Fibroblast of pulmonary artery (primary cell): ENCODE measurements at regions not wholly inside any gene's neighbourhood (a gene's known extent, or its start where the extent isn't known, plus 50 kb on each side); places are given as distances from the start of the nearest gene placed in this dataset.

Experiments used
- DNase-seq: peaks from one replicate; pipeline ENCODE4 v3.0.0-alpha.2; 2010; ENCODE audit warnings: low read depth
- H3K4me3 ChIP-seq: replicated peaks from 2 replicates; pipeline ENCODE4 v1.5.1; 2011; ENCODE audit warnings: low read depth, mild to moderate bottlenecking, control low read depth, low read length, moderate library complexity
- CTCF ChIP-seq: IDR thresholded peaks from 2 replicates; pipeline ENCODE4 v1.5.1; 2011; ENCODE audit warnings: mild to moderate bottlenecking, control low read depth, low read length, inconsistent platforms; ENCODE audit errors: missing control alignments

- no peak for TF ChIP-seq CTCF
- no peak for DNase-seq
- H3K4me3 ChIP-seq = no peak overlapping the region
Observed at GRCh38 chr4:14925471-14925870, 76.8 kb upstream of the CPEB2 start.

- TF ChIP-seq CTCF = no peak
- DNase-seq = no peak
- no peak overlapping the region for H3K4me3 ChIP-seq
Observed at GRCh38 chr4:14926368-14926767, 75.9 kb upstream of the CPEB2 start.

- no peak overlapping the region for H3K4me3 ChIP-seq
- no peak for DNase-seq
- no peak for TF ChIP-seq CTCF
Observed at GRCh38 chr4:14928035-14928434, 74.2 kb upstream of the CPEB2 start.

- no peak overlapping the region for H3K4me3 ChIP-seq
- no peak for TF ChIP-seq CTCF
- DNase-seq = no peak
Observed at GRCh38 chr4:14929669-14930068, 72.6 kb upstream of the CPEB2 start.

GRCh38 chr4:14934704-14935390 lies 67.4 kb upstream of the CPEB2 start:
- no peak for DNase-seq
- no peak for TF ChIP-seq CTCF
- H3K4me3 ChIP-seq = no peak overlapping the region

- DNase-seq = no peak
- no peak overlapping the region for H3K4me3 ChIP-seq
- TF ChIP-seq CTCF = no peak
Observed at GRCh38 chr4:14943749-14944148, 58.5 kb upstream of the CPEB2 start.

- H3K4me3 ChIP-seq = no peak overlapping the region
- no peak for TF ChIP-seq CTCF
- no peak for DNase-seq
Observed at GRCh38 chr4:14952352-14952751, 49.9 kb upstream of the CPEB2 start.
